Loucy (cell line): ENCODE measurements at regions not wholly inside any gene's neighbourhood (a gene's known extent, or its start where the extent isn't known, plus 50 kb on each side); places are given as distances from the start of the nearest gene placed in this dataset.

ENCODE experiments used
- H2AFZ ChIP-seq: fragments of 200-600 bp; sonication (generic); 2 replicates; pipeline ENCODE4 v1.6.0; 2016; ENCODE audit warnings: antibody characterized with exemption, mild to moderate bottlenecking, low read length, moderate library complexity
- H3F3A ChIP-seq: fragments of 200-600 bp; 2 replicates; pipeline ENCODE4 v1.6.0; 2016; ENCODE audit warnings: antibody characterized with exemption, low read depth, mild to moderate bottlenecking
- H3K27me3 ChIP-seq: fragments of 200-600 bp; sonication (generic); 2 replicates; pipeline ENCODE4 v1.6.1; 2014; ENCODE audit warnings: low read length, mild to moderate bottlenecking; ENCODE audit not compliant: insufficient read depth, poor library complexity, severe bottlenecking
- H3K36me3 ChIP-seq: fragments of 200-600 bp; sonication (generic); 2 replicates; pipeline ENCODE4 v1.6.1; 2016; ENCODE audit warnings: low read length; ENCODE audit not compliant: insufficient read depth
- H3K4me1 ChIP-seq: fragments of 200-600 bp; sonication (generic); 2 replicates; pipeline ENCODE4 v1.5.1; 2014; ENCODE audit warnings: low read length, mild to moderate bottlenecking; ENCODE audit not compliant: insufficient read depth, poor library complexity, severe bottlenecking
- H3K4me2 ChIP-seq: fragments of 200-600 bp; sonication (generic); 2 replicates; pipeline ENCODE4 v1.6.0; 2014; ENCODE audit warnings: antibody characterized with exemption, low read length, low read depth, mild to moderate bottlenecking; ENCODE audit not compliant: poor library complexity, severe bottlenecking
- H3K4me3 ChIP-seq: fragments of 200-600 bp; sonication (generic); 2 replicates; pipeline ENCODE4 v1.5.1; 2014; ENCODE audit warnings: low read length, mild to moderate bottlenecking, mixed read lengths; ENCODE audit not compliant: poor library complexity, severe bottlenecking
- H3K79me2 ChIP-seq: fragments of 200-600 bp; sonication (generic); 2 replicates; pipeline ENCODE4 v1.6.1; 2014; ENCODE audit warnings: low read length; ENCODE audit not compliant: insufficient read depth
- H3K9ac ChIP-seq: fragments of 200-600 bp; sonication (generic); 2 replicates; pipeline ENCODE4 v1.6.0; 2014; ENCODE audit warnings: mild to moderate bottlenecking, low read depth, low read length, moderate library complexity; ENCODE audit not compliant: poor library complexity, severe bottlenecking
- H3K9me2 ChIP-seq: fragments of 200-600 bp; sonication (generic); replicated peaks from 2 replicates; pipeline ENCODE4 v1.6.1; 2016; ENCODE audit warnings: low read depth, low read length, mixed read lengths
- H3K9me3 ChIP-seq: fragments of 200-600 bp; sonication (generic); 2 replicates; pipeline ENCODE4 v1.6.1; 2014; ENCODE audit warnings: mild to moderate bottlenecking, antibody characterized with exemption, low read length, low read depth; ENCODE audit not compliant: insufficient read depth
- H4K20me1 ChIP-seq: fragments of 200-600 bp; sonication (generic); 2 replicates; pipeline ENCODE4 v1.6.0; 2014; ENCODE audit warnings: antibody characterized with exemption, low read length, mild to moderate bottlenecking; ENCODE audit not compliant: insufficient read depth, poor library complexity, severe bottlenecking
- CTCF ChIP-seq: fragments of 200-600 bp; sonication (generic); conservative IDR thresholded peaks from 2 replicates; pipeline ENCODE4 v1.5.1; 2014; ENCODE audit warnings: mild to moderate bottlenecking, antibody characterized with exemption, low read length
- EZH2phosphoT487 ChIP-seq: fragments of 200-600 bp; IDR thresholded peaks from 2 replicates; pipeline ENCODE4 v1.6.1; 2018; ENCODE audit warnings: antibody characterized with exemption, mild to moderate bottlenecking, moderate library complexity, borderline replicate concordance

- no peaks in the 10 kb centered on the region for H3K4me1 ChIP-seq
- H3K36me3 ChIP-seq: no peaks in the 10 kb centered on the region
- H3K4me3 ChIP-seq: no peak overlapping the region
- no peak overlapping the region for H2AFZ ChIP-seq
- no peaks in the 10 kb centered on the region for H3K9me2 ChIP-seq
- TF ChIP-seq EZH2phosphoT487 (no peak), CTCF (no peak)
- H3K79me2 ChIP-seq: no peaks in the 10 kb centered on the region
- no peaks in the 10 kb centered on the region for H3F3A ChIP-seq
- no peaks in the 10 kb centered on the region for H3K9me3 ChIP-seq
- no peak overlapping the region for H3K9ac ChIP-seq
- no peaks in the 10 kb centered on the region for H3K27me3 ChIP-seq
- no peak overlapping the region for H3K4me2 ChIP-seq
- H4K20me1 ChIP-seq: no peaks in the 10 kb centered on the region
These were observed 289.5 kb upstream of the IL12B start for GRCh38 chr5:159619826-159620225.

- no peak overlapping the region for H2AFZ ChIP-seq
- no peak for TF ChIP-seq EZH2phosphoT487
- TF ChIP-seq CTCF: no peak
These were observed 290.7 kb upstream of the IL12B start for GRCh38 chr5:159620853-159621540.

GRCh38 chr5:159628703-159629102, 287.6 kb upstream of the ADRA1B start:
- H3K9ac ChIP-seq: no peak overlapping the region
- no peak overlapping the region for H2AFZ ChIP-seq
- H3F3A ChIP-seq: no peaks in the 10 kb centered on the region
- H3K36me3 ChIP-seq: no peaks in the 10 kb centered on the region
- no peaks in the 10 kb centered on the region for H3K4me1 ChIP-seq
- no peaks in the 10 kb centered on the region for H3K9me3 ChIP-seq
- H3K4me3 ChIP-seq: no peak overlapping the region
- no peaks in the 10 kb centered on the region for H4K20me1 ChIP-seq
- no peaks in the 10 kb centered on the region for H3K27me3 ChIP-seq
- TF ChIP-seq CTCF: no peak
- no peak for TF ChIP-seq EZH2phosphoT487
- H3K9me2 ChIP-seq: no peaks in the 10 kb centered on the region
- H3K79me2 ChIP-seq: no peaks in the 10 kb centered on the region
- no peak overlapping the region for H3K4me2 ChIP-seq

More at GRCh38 chr5:159620853-159621540, 290.7 kb upstream of the IL12B start:
- Histone ChIP-seq H3K79me2 (no peaks in the 10 kb centered on the region), H3K9ac (no peak overlapping the region), H3F3A (no peaks in the 10 kb centered on the region), H3K4me2 (no peak overlapping the region), H4K20me1 (no peaks in the 10 kb centered on the region), H3K9me3 (no peaks in the 10 kb centered on the region), H3K36me3 (no peaks in the 10 kb centered on the region), H3K4me1 (no peaks in the 10 kb centered on the region), H3K4me3 (no peak overlapping the region), H3K27me3 (no peaks in the 10 kb centered on the region), H3K9me2 (no peaks in the 10 kb centered on the region)
